H9 (cell line): ENCODE measurements at regions not wholly inside any gene's neighbourhood (a gene's known extent, or its start where the extent isn't known, plus 50 kb on each side); places are given as distances from the start of the nearest gene placed in this dataset.
A peak's percentile ranks its signal among the peaks of the same experiment; 100 is the strongest.

ENCODE experiments used
- DNase-seq: peaks from one replicate; pipeline ENCODE4 v3.0.0-alpha.2; 2017
- H2AFZ ChIP-seq: one replicate; pipeline ENCODE4 v1.6.1; 2013; ENCODE audit warnings: mild to moderate bottlenecking, low read length, control low read depth, moderate library complexity
- H2AK5ac ChIP-seq: 2 replicates; pipeline ENCODE4 v1.6.1; 2013; ENCODE audit warnings: low read length, control low read depth, mixed read lengths; ENCODE audit not compliant: insufficient read length
- H2BK120ac ChIP-seq: one replicate; pipeline ENCODE4 v1.6.1; 2013; ENCODE audit warnings: low read depth, mild to moderate bottlenecking, low read length, control low read depth, inconsistent platforms; ENCODE audit not compliant: poor library complexity, severe bottlenecking
- H2BK12ac ChIP-seq: 2 replicates; pipeline ENCODE4 v1.6.1; 2013; ENCODE audit warnings: low read length, control low read depth, mixed read lengths, low read depth; ENCODE audit not compliant: insufficient read length
- H2BK15ac ChIP-seq: 2 replicates; pipeline ENCODE4 v1.6.1; 2013; ENCODE audit warnings: low read depth, low read length, control low read depth
- H2BK20ac ChIP-seq: one replicate; pipeline ENCODE4 v1.6.1; 2013; ENCODE audit warnings: low read depth, mild to moderate bottlenecking, low read length, control low read depth, inconsistent platforms; ENCODE audit not compliant: poor library complexity, severe bottlenecking
- H2BK5ac ChIP-seq: 2 replicates; pipeline ENCODE4 v1.6.1; 2013; ENCODE audit warnings: low read length, control low read depth, mixed read lengths; ENCODE audit not compliant: insufficient read length
- H3K14ac ChIP-seq: 2 replicates; pipeline ENCODE4 v1.6.1; 2013; ENCODE audit warnings: low read length, control low read depth; ENCODE audit not compliant: insufficient read depth
- H3K18ac ChIP-seq: 2 replicates; pipeline ENCODE4 v1.6.1; 2013; ENCODE audit warnings: low read depth, mild to moderate bottlenecking, mixed read lengths, low read length, control low read depth; ENCODE audit not compliant: insufficient read length
- H3K23ac ChIP-seq: 2 replicates; pipeline ENCODE4 v1.6.1; 2013; ENCODE audit warnings: low read length, control low read depth, mixed read lengths, low read depth; ENCODE audit not compliant: insufficient read length
- H3K23me2 ChIP-seq: 2 replicates; pipeline ENCODE4 v1.6.1; 2013; ENCODE audit warnings: low read depth, mild to moderate bottlenecking, mixed read lengths, low read length, control low read depth; ENCODE audit not compliant: insufficient read length, poor library complexity, severe bottlenecking
- H3K27ac ChIP-seq: 2 replicates; pipeline ENCODE4 v1.5.1; 2013; ENCODE audit warnings: low read length, control low read depth, mixed read lengths, low read depth; ENCODE audit not compliant: insufficient read length
- H3K27me3 ChIP-seq: 2 replicates; pipeline ENCODE4 v1.6.1; 2013; ENCODE audit warnings: low read length, control low read depth, inconsistent platforms; ENCODE audit not compliant: insufficient read depth
- H3K4ac ChIP-seq: 2 replicates; pipeline ENCODE4 v1.6.1; 2013; ENCODE audit warnings: low read depth, mild to moderate bottlenecking, control low read depth, inconsistent platforms, low read length, moderate library complexity
- H3K4me1 ChIP-seq: 2 replicates; pipeline ENCODE4 v1.6.1; 2013; ENCODE audit warnings: low read length, control low read depth, inconsistent platforms; ENCODE audit not compliant: insufficient read depth
- H3K4me2 ChIP-seq: 2 replicates; pipeline ENCODE4 v1.6.1; 2013; ENCODE audit warnings: low read length, control low read depth, mixed read lengths; ENCODE audit not compliant: insufficient read length, insufficient read depth
- H3K56ac ChIP-seq: 2 replicates; pipeline ENCODE4 v1.6.1; 2013; ENCODE audit warnings: low read depth, mild to moderate bottlenecking, mixed read lengths, low read length, control low read depth; ENCODE audit not compliant: insufficient read length
- H3K79me1 ChIP-seq: 2 replicates; pipeline ENCODE4 v1.6.1; 2013; ENCODE audit warnings: low read depth, mild to moderate bottlenecking, moderate library complexity, low read length, control low read depth, inconsistent platforms; ENCODE audit not compliant: insufficient read depth, poor library complexity, severe bottlenecking
- H3K79me2 ChIP-seq: 2 replicates; pipeline ENCODE4 v1.6.1; 2013; ENCODE audit warnings: low read length, control low read depth, inconsistent platforms; ENCODE audit not compliant: insufficient read depth
- H3K9ac ChIP-seq: 2 replicates; pipeline ENCODE4 v1.6.1; 2013; ENCODE audit warnings: low read length, control low read depth, mixed read lengths; ENCODE audit not compliant: insufficient read length; ENCODE audit errors: extremely low read depth
- H3K9me3 ChIP-seq: one replicate; pipeline ENCODE4 v1.6.1; 2013; ENCODE audit warnings: low read depth, low read length, inconsistent platforms; ENCODE audit not compliant: control insufficient read depth
- H3T11ph ChIP-seq: one replicate; pipeline ENCODE4 v1.6.1; 2013; ENCODE audit warnings: mild to moderate bottlenecking, low read length, control low read depth, inconsistent platforms
- H4K20me1 ChIP-seq: one replicate; pipeline ENCODE4 v1.6.1; 2013; ENCODE audit not compliant: control insufficient read depth, insufficient read length, insufficient read depth
- H4K5ac ChIP-seq: 2 replicates; pipeline ENCODE4 v1.6.1; 2013; ENCODE audit warnings: low read depth, mild to moderate bottlenecking, mixed read lengths, low read length, control low read depth; ENCODE audit not compliant: insufficient read length
- H4K8ac ChIP-seq: replicated peaks from 2 replicates; pipeline ENCODE4 v1.6.1; 2013; ENCODE audit warnings: low read length, control low read depth, mixed read lengths, low read depth; ENCODE audit not compliant: insufficient read length
- H4K91ac ChIP-seq: 2 replicates; pipeline ENCODE4 v1.6.1; 2013; ENCODE audit warnings: low read depth, mild to moderate bottlenecking, moderate library complexity, mixed read lengths, low read length, control low read depth; ENCODE audit not compliant: insufficient read length
- H3K27ac Mint-ChIP-seq, 3 experiments: 2 replicates in 2 of 3; 3 replicates in 1 of 3; pipeline ENCODE4 v1.8.0; 2020 to 2021; ENCODE audit warnings: mixed read lengths in 3 of 3, mild to moderate bottlenecking in 1 of 3, moderate library complexity in 1 of 3
- H3K27me3 Mint-ChIP-seq: 2 replicates; pipeline ENCODE4 v1.8.0; 2021; ENCODE audit warnings: low read depth, mild to moderate bottlenecking, moderate library complexity, mixed read lengths
- H3K36me3 Mint-ChIP-seq, 3 experiments: 2 replicates in 2 of 3; 3 replicates in 1 of 3; pipeline ENCODE4 v1.8.0; 2020 to 2021; ENCODE audit warnings: low read depth in 3 of 3, mixed read lengths in 3 of 3; ENCODE audit not compliant: insufficient read depth in 1 of 3
- H3K4me1 Mint-ChIP-seq, 2 experiments: 2 replicates each; pipeline ENCODE4 v1.8.0; 2020; ENCODE audit warnings: mixed read lengths in 2 of 2
- H3K4me3 Mint-ChIP-seq, 2 experiments: 2 replicates in 1 of 2; 3 replicates in 1 of 2; pipeline ENCODE4 v1.8.0; 2020 to 2021; ENCODE audit warnings: mild to moderate bottlenecking in 2 of 2, mixed read lengths in 2 of 2, moderate library complexity in 1 of 2
- H3K9me3 Mint-ChIP-seq, 2 experiments: 2 replicates in 1 of 2; 3 replicates in 1 of 2; pipeline ENCODE4 v1.8.0; 2020; ENCODE audit warnings: mild to moderate bottlenecking in 2 of 2, mixed read lengths in 2 of 2, moderate library complexity in 1 of 2
- CTCF ChIP-seq: fragments of 200-600 bp; sonication (generic); conservative IDR thresholded peaks from 3 replicates; pipeline ENCODE4 v1.8.0; 2021; ENCODE audit warnings: antibody characterized with exemption, mild to moderate bottlenecking
- WGBS: extraction: QIAGEN DNeasy Blood & Tissue Kit; methylation state at CpG from one replicate; pipeline ENCODE4 v1.1.7; 2013; ENCODE audit warnings: missing lambda C conversion rate, low lambda C conversion rate, mixed read lengths; ENCODE audit not compliant: insufficient read length; ENCODE audit errors: extremely low coverage; 5-methylcytosine and 5-hydroxymethylcytosine counted together

DNA sequence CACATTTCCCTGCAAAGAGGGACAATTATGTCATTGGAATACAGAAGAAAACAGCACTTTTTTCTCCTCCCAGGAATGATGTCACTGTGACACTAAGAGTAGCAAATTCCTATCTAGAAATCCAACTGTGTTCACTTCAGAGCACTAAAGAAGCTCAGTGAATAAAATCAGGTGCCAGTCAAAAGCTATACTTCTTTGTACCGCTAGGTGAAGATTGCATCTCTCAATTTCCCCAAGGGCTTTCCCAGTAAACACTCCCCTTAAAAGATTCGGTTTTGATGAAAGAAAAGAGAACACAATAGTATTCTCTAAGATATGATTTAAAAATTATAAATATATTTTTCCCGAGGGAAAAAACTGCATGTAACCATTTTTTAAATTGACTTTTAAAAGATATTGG, 104.7 kb upstream of the MID1 start:
- no peaks in the 10 kb centered on the region for H3K23me2 ChIP-seq
- no peak overlapping the region for H3K14ac ChIP-seq
- H2AFZ ChIP-seq = no peak overlapping the region
- H3K9me3 ChIP-seq = no peaks in the 10 kb centered on the region
- H3K4me1 ChIP-seq = no peaks in the 10 kb centered on the region; the same call in 1 of the 2 replicates
- H3T11ph ChIP-seq = no peak overlapping the region
- WGBS = no CpG with 5 or more reads among the region's 3 CpGs
- Mint-ChIP-seq H3K36me3 (no peaks in the 10 kb centered on the region), H3K4me3 (no peak overlapping the region), H3K9me3 (peaks cover 21 to 22% of the 10 kb centered on the region in 2 experiments; a peak in 4 of 5 replicates), H3K27ac (no peak overlapping the region), H3K27me3 (no peaks in the 10 kb centered on the region), H3K4me1 (peaks cover 12 to 16% of the 10 kb centered on the region in 2 experiments)
- H4K5ac ChIP-seq = no peak overlapping the region
- no peak overlapping the region for H3K9ac ChIP-seq
- H3K23ac ChIP-seq = no peak overlapping the region
- no peak overlapping the region for H3K18ac ChIP-seq
- no peak overlapping the region for H3K27ac ChIP-seq
- no peaks in the 10 kb centered on the region for H3K27me3 ChIP-seq
- no peak overlapping the region for H2BK12ac ChIP-seq
- no peak overlapping the region for H3K4me2 ChIP-seq
- peak; percentile 55 for TF ChIP-seq CTCF
- H3K79me2 ChIP-seq = no peaks in the 10 kb centered on the region
- no peak for DNase-seq
- no peak overlapping the region for H4K91ac ChIP-seq
- no peak overlapping the region for H2AK5ac ChIP-seq
- no peak overlapping the region for H2BK15ac ChIP-seq
- no peak overlapping the region for H2BK20ac ChIP-seq
- no peaks in the 10 kb centered on the region for H3K79me1 ChIP-seq
- no peak overlapping the region for H2BK5ac ChIP-seq
- H3K4ac ChIP-seq = no peak overlapping the region
- no peak overlapping the region for H2BK120ac ChIP-seq
- no peak overlapping the region for H4K8ac ChIP-seq
- H3K56ac ChIP-seq = no peak overlapping the region
- H4K20me1 ChIP-seq = no peaks in the 10 kb centered on the region
